Liver (tissue), 8 donors: ENCODE measurements at regions not wholly inside any gene's neighbourhood (a gene's known extent, or its start where the extent isn't known, plus 50 kb on each side); places are given as distances from the start of the nearest gene placed in this dataset.

Experiments used
- DNase-seq: peaks from one replicate; pipeline ENCODE4 v3.0.0-alpha.2; 2017; ENCODE audit warnings: low spot score
- H3K27ac ChIP-seq, 2 donors: one replicate each; pipeline ENCODE4 v1.7.0; 2013; ENCODE audit warnings: inconsistent platforms in 2 of 2, low read length in 2 of 2, control low read depth in 1 of 2, low read depth in 1 of 2, mild to moderate bottlenecking in 1 of 2
- H3K27me3 ChIP-seq, 4 donors: one replicate each; pipeline versions ENCODE4 v1.6.1 to v1.7.0; 2013; ENCODE audit warnings: low read length in 3 of 4, inconsistent platforms in 1 of 4, mild to moderate bottlenecking in 1 of 4, moderate library complexity in 1 of 4; ENCODE audit not compliant: control insufficient read depth in 4 of 4, insufficient read depth in 4 of 4
- H3K36me3 ChIP-seq, 4 donors: one replicate each; pipeline versions ENCODE4 v1.6.1 to v1.7.0; 2013; ENCODE audit warnings: low read length in 3 of 4, mild to moderate bottlenecking in 3 of 4, low read depth in 1 of 4, moderate library complexity in 1 of 4; ENCODE audit not compliant: control insufficient read depth in 4 of 4, insufficient read depth in 3 of 4
- H3K4me1 ChIP-seq, 4 donors: one replicate each; pipeline versions ENCODE4 v1.6.1 to v1.7.0; 2013; ENCODE audit warnings: low read length in 3 of 4, mild to moderate bottlenecking in 3 of 4, moderate library complexity in 1 of 4; ENCODE audit not compliant: control insufficient read depth in 4 of 4, insufficient read depth in 4 of 4
- H3K4me3 ChIP-seq, 3 donors: one replicate each; pipeline versions ENCODE4 v1.6.1 to v1.7.0; 2013; ENCODE audit warnings: low read length in 3 of 3, control low read depth in 1 of 3, low read depth in 1 of 3, mild to moderate bottlenecking in 1 of 3
- H3K9ac ChIP-seq, 2 donors: one replicate each; pipeline ENCODE4 v1.7.0; 2013; ENCODE audit warnings: low read length in 2 of 2, mild to moderate bottlenecking in 2 of 2, moderate library complexity in 2 of 2, control low read depth in 1 of 2, low read depth in 1 of 2
- H3K9me3 ChIP-seq, 4 donors: one replicate each; pipeline versions ENCODE4 v1.6.1 to v1.7.0; 2013; ENCODE audit warnings: low read length in 3 of 4; ENCODE audit not compliant: control insufficient read depth in 4 of 4
- ATF3 ChIP-seq: IDR thresholded peaks from 2 replicates; pipeline ENCODE4 v1.6.1; 2016; ENCODE audit warnings: antibody characterized with exemption
- CTCF ChIP-seq: fragments of 150-350 bp; IDR thresholded peaks from 2 replicates; pipeline ENCODE4 v1.5.1; 2017; ENCODE audit warnings: improper control_type of control experiment, low read depth, low read length; ENCODE audit not compliant: missing input control
- FOXA1 ChIP-seq: IDR thresholded peaks from 2 replicates; pipeline ENCODE4 v1.6.1; 2016; ENCODE audit warnings: antibody characterized with exemption
- FOXA2 ChIP-seq: IDR thresholded peaks from 2 replicates; pipeline ENCODE4 v1.6.1; 2016; ENCODE audit warnings: antibody characterized with exemption
- HNF4G ChIP-seq: IDR thresholded peaks from 2 replicates; pipeline ENCODE4 v1.6.1; 2016; ENCODE audit warnings: antibody characterized with exemption
- NR2F2 ChIP-seq: IDR thresholded peaks from 2 replicates; pipeline ENCODE4 v1.6.1; 2016; ENCODE audit warnings: antibody characterized with exemption
- RAD21 ChIP-seq, 2 donors: IDR thresholded peaks; 2 replicates each; pipeline ENCODE4 v1.6.1; 2016; ENCODE audit warnings: antibody characterized with exemption in 2 of 2, mild to moderate bottlenecking in 2 of 2
- REST ChIP-seq: IDR thresholded peaks from 2 replicates; pipeline ENCODE4 v1.6.1; 2016; ENCODE audit warnings: antibody characterized with exemption, mild to moderate bottlenecking
- RXRA ChIP-seq, 2 donors: IDR thresholded peaks; 2 replicates each; pipeline ENCODE4 v1.6.1; 2017 to 2018; ENCODE audit warnings: antibody characterized with exemption in 2 of 2, mild to moderate bottlenecking in 1 of 2
- WGBS: extraction: QIAGEN DNeasy Blood & Tissue Kit; methylation state at CpG from one replicate; pipeline ENCODE4 v1.1.7; 2013; 5-methylcytosine and 5-hydroxymethylcytosine counted together
- donor health status: healthy.
- donor health status: healthy.
- donor health status: healthy.
- donor health status: healthy.
- donor health status: healthy.

DNA sequence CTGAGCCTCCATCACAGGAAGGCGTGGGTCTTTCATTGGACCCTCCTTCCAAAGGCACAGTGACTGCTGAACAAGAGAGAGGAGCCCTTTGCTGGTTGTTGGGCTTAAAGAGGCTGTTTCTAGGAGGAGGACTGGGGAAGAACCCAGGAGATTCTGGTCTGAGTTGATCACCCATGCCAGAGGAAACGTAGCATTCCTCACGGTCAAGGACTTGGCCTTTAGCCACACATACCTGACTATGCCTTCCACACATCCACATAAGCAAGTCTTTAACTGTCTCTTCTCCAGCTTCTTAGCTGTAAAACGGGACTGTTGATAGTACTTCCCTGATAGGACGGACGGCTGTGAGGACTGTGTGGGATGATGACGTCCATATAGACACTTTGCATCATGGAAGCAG lies 149.8 kb upstream of the IRX3 start:
- TF ChIP-seq ATF3 = no peak
- TF ChIP-seq REST = no peak
- TF ChIP-seq RAD21 (IDR thresholded peaks at IDR 0.05) = no peak
- TF ChIP-seq CTCF = no peak
- 85% methylated on average over 7 of the region's 7 CpGs for WGBS
- no peak for DNase-seq
- H3K4me3 ChIP-seq = no peak overlapping the region
- no peaks in the 10 kb centered on the region for H3K27me3 ChIP-seq
- H3K4me1 ChIP-seq = peaks cover 0 to under 1% (median under 1%) of the 10 kb centered on the region in 4 donors
- no peaks in the 10 kb centered on the region for H3K9me3 ChIP-seq
- no peaks in the 10 kb centered on the region for H3K36me3 ChIP-seq
- H3K9ac ChIP-seq = no peak overlapping the region
- H3K27ac ChIP-seq = no peak overlapping the region

GRCh38 chr16:54434859-54435258 lies 148.3 kb upstream of the IRX3 start:
- no peak for TF ChIP-seq FOXA2
- Histone ChIP-seq H3K4me3 (no peak overlapping the region), H3K27me3 (no peaks in the 10 kb centered on the region), H3K36me3 (no peaks in the 10 kb centered on the region), H3K9me3 (no peaks in the 10 kb centered on the region), H3K27ac (no peak overlapping the region), H3K4me1 (peaks cover 3 to 15% (median 10%) of the 10 kb centered on the region in 4 donors), H3K9ac (no peak overlapping the region)
- DNase-seq = no peak
- WGBS = 94% methylated on average over 1 of the region's 1 CpG

DNA sequence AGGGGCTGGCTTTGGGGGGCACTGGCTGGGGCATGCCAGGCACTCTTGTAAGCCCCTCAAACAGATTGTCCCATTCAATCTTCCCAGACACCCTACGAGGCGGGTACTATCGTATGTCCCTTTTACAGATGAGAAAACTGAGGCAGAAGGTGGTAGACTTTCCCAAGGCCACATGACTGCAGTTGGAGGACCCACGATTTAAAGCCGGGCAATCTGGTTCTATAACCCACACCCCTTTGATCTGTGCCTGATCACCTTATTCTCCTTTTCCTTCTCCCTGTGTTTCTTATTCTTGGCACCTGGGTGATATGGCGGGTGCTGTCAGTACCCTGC lies 146.3 kb upstream of the IRX3 start:
- no peak overlapping the region for H3K27ac ChIP-seq
- H3K9me3 ChIP-seq = no peaks in the 10 kb centered on the region
- H3K27me3 ChIP-seq = no peaks in the 10 kb centered on the region
- no peaks in the 10 kb centered on the region for H3K36me3 ChIP-seq
- TF ChIP-seq HNF4G (no peak), RXRA (IDR thresholded peaks at IDR 0.05) (no peak), NR2F2 (no peak), CTCF (no peak), FOXA1 (no peak)
- H3K4me3 ChIP-seq = no peak overlapping the region
- DNase-seq = no peak
- no peak overlapping the region for H3K9ac ChIP-seq
- 90% methylated on average over 6 of the region's 6 CpGs for WGBS
- H3K4me1 ChIP-seq = peaks cover 3 to 29% (median 20%) of the 10 kb centered on the region in 4 donors
